Activated CD4-positive, alpha-beta T cell treated with anti-CD3 and anti-CD28 coated beads for 24 hours (primary cell): ENCODE measurements at regions not wholly inside any gene's neighbourhood (a gene's known extent, or its start where the extent isn't known, plus 50 kb on each side); places are given as distances from the start of the nearest gene placed in this dataset.
A peak's percentile ranks its signal among the peaks of the same experiment; 100 is the strongest.

Experiments
- DNase-seq, 2 donors: peaks; one replicate each; pipeline ENCODE4 v3.0.0-alpha.2; 2020; ENCODE audit warnings: low read depth in 2 of 2

DNA sequence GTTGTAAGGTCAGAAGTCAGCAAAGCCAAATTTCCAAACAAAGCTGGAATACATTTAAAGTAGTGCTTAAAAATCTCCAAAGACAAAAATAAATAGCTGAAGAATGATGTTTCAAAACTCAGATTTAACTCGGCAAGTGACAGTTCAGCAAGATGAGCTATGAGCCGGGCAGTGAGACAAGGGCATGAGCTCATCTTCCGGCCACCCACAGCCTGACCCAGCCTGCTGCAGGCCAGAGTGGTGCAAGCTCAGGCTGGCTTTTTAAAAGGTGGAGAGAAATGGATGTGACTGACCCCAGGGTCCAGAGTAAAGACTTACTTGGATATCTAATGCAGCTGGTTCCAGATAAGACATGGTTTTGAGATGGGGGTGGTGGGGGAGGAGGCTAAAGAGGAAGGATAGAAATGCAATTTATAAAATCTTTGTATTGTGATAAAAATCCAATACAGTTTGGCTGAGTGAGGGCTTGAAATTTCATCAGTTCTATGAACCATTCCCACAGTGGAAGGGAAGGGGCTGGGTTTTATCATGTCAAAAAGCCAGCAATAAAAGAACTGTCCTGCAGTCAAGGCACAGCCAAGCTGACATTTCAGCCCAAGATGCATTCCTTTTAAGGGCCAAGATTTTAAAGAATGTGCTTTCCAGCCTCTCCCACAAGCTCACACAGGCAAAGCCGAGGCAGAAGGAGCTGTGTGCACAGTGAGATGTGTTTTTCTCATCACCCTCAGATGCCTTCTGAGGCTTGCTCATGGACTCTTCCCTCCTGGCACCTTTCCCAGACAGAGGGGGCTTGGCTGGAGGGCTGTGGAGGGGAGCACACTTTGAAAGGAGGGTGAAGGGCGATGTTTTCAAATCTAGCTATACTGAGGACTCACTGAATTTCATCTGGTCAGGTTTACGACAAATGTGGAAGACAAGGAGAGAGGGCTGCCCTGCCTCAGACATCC is 97.9 kb upstream of the KLHL29 start:
- no peak for DNase-seq

DNA sequence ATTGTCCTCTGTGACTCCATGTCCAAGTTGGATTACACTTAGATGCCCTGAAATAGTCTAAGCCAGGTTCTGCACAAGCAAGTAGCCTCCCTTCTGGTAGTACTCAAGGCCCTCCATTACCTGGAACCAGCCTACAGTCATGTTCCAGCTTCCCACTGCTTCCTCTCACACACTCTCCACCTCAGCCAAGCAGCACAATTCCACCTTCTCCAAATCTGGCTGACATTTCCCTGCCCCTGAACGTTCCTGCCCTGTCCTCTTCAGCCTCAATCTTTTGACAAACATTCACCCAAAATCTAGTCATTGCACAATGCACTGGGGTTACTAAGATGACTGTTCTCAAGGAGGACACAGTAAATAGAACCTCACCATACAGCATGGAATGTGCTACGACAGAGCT is 95.3 kb upstream of the KLHL29 start:
- DNase-seq = no peak

DNA sequence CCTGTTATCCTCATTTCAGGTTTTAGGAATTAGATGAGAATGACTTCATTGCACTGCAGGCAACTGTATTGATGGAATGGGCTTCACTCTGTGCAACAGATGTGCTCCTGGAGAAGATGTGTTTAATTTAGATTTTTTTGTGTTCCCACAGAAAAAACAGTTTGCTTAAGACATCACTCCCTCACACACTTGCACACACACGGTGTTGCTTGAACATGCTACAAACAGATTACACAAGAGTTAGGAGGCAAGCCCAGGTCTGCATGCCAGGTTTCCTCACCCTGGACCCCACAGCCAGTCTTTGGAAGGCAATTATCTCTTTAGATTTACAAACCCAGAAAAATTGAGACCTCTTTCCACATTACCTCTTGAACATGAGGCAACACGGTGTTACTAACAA is 93.7 kb upstream of the KLHL29 start:
- no peak for DNase-seq

DNA sequence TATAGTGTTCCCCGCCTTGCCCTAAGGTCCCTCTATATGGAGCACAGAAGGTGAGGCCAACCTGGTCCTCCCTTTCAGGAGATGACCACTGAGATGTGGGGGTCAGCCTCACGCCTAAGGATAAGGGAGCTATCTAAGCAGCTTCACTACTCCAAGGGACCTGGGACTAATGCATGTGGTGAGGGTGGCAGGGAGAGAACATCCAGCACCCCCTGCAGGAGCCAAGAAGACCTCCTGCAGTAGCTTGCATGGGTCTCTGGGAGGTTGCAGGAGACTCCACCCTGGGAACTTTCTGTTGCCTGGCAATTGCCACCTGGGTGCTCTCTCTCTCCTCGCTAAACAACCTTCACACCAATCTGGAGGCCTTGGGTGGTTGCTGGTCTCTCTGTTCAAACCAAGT is 93.0 kb upstream of the KLHL29 start:
- DNase-seq = no peak

DNA sequence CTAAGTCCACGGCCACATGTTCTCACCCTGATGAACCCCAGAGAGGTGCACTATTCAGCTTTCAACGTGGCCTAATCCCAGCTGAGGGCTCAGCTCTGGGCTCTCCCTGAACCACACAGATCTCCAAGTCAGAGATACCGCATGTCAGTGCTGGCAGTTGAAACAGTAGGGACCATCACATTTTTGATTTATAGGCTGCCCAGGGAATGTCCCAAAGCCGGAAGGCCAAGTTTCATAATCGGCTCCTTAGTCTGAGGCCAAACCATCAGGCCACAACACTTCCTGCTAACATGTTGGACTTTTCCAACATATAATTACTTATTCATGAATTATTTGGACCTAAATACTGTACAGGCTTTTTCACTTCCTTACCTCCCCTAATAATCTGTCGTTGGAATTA is 91.9 kb upstream of the KLHL29 start:
- DNase-seq = no peak

DNA sequence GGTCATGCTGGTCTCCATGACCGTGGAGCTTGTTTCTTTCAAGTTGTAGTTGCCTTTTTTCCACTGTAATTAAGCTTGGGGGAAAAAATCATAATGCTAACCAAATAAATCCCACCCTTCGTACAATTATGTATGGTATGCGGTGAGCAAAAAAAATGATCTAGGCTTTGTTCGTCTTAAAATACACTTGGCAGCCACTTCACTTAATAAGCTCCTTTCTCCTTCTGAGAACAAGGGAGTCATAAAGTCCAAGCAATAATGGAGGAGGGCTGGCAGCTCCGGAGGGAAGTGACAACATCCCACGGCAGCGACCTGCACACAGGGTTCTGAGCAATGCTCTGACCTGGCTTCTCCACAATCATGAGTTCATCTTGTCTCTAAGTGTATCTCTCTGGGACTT is 91.2 kb upstream of the KLHL29 start:
- no peak for DNase-seq

DNA sequence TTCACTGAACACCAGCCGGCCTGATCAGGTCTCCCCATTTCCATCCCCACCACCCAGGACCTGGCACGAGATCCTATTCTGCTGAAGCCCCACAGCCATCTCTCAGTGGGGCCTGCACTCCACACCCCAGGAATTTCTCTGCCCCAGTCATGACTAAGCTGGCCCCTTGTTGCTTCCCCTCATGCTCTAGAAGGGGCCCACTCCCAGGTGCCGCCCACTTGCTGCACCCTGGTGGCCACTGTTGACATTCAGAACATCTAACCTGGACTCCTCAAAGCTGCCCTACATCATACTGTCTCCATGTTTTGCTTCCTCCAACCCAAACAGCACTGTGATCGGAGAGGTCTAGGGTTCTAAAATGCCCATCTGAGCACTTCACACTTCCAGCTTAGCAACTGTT is 90.7 kb upstream of the KLHL29 start:
- DNase-seq = no peak

DNA sequence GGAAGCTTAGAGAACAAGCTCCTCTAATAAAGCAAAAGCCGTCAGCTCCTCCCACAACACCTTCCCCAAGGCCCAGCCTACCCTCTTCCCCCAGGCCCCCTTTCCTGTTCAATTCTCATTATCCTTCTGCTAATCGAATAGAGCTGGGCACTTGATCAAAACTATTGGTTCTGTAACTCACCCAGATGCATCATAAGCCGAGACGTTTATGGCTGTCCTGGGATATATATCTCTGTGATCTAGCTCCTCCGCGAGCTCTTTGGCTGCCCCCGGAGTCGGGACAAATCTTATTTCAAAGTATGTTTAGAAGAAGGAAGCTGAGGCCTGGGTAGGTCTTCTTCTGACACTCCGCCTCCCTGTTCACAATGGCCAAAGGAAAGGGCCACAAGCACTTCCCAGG is 88.3 kb upstream of the KLHL29 start:
- no peak for DNase-seq

DNA sequence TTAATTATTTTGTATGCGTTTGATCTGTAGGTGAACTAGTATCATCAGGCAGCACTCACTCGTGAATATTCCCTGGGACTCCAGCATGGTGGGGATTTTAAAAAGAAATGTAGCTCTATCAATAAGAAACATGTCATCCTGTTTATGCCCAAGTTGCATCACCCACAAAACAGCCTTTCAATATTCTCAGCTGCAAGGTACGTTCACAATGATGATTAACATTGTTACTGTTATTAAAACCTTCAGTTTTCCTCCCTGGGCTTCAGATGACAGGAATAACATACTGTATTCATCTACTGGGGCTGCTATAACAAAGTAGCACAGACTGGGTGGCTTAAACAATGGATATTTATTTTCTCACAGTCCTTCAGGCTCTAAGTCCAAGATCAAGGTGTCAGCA is 87.9 kb upstream of the KLHL29 start:
- no peak for DNase-seq

DNA sequence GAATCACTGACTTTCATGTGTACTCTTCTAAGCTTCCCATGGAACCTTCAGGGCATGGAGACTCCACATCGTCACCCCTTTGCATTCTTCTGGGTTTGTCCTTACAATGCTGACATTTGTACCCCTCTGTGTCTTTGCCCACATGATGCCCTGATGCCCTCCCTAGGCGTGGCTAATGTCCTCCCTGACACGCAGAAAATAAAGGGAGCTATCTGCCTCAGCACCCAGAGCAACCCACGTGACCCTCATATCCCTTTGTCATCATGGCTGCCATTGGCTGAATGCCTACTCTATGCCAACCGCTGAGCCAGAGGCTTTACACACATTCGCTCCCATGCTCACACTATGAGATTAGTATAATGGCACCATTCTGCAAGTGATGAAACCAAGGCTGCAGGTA is 86.4 kb upstream of the KLHL29 start:
- no peak for DNase-seq

DNA sequence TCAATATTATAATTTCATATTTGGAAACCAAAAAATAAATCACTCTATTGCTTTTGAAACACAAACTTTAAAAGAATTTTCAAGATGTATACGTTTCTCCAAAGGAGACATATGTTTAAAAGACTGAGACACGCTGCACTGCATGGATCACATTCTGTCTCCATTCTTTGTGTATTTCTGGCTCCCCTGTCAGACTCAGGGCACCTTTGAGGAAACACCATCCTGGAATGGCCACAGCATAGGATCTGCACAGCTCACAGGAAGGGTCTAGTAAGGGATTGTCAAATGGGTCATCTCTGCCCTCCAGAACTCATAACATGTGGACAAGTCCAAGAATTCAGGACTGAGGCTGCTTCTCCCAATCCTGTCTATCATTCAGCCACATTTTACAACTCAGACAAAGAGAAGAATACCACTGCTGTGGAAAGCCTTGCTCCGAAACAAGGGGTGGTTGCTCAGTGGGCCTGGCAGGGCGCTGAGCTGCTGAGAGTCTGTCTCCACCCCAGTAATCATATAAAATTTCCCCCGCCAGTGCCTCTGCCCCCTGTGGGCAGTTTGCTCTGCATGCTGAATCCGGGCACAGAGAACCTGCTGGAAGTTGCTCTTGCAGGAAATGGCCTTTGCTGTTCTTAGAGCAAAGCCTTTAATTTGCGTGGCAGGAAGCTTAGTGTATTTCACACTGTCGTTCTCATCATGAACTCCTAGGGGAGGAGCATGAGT is 85.3 kb upstream of the KLHL29 start:
- DNase-seq = no peak

DNA sequence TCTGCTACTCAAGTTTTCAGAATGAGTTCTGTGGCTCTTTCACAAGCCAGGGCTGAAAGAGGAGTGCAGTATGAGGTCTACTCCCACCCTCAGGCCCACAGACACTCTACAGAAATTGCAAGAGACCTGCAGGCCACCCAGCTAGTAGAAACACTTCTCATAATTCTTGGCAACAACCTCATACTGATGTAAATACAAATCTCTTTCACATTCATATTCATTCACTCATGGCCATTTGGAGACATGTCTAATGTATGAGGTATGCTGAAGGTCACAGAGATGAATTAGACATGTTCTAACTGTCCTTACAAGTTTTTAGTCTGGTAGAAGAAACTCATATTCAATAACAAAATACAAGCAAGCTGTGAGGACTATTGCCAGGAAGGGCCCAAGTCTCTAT is 83.8 kb upstream of the KLHL29 start:
- no peak for DNase-seq

DNA sequence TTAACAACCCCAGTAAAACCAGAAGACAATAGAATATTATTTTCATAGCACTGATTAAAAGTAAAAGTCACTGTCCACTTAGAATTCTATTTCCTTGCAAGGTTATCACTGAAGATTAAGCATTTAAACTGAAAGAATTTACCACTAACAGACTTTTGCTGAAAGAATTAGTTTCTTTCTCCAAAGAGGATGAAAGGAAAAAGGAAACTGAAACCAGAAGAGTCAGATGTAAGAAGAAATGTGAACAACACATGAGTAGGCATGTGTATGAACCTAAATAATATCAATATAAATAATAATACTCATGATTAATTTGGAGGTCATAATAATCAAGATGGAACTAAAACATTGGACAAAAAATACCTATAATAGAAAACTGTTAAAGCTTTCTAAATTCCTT is 82.4 kb upstream of the KLHL29 start:
- no peak for DNase-seq

DNA sequence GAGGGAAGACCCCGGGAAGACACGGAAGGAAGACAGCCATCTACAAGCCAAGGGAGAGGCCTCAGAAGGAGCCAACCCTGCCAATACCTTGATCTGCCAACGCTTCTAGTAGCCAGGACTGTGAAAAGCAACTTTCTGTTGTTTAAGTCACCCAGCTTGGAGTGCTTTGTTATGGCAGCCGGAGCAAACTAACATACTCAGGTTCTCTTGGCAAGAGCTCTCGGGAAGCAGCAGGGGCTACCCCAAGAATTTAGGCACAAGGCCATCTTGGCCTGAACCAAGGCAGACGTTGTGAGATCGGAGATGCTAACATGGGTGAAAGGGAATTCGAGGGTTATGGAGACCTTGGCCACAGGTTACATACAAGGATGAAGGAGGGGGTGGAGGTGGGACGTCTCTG is 78.6 kb upstream of the KLHL29 start:
- no peak for DNase-seq

DNA sequence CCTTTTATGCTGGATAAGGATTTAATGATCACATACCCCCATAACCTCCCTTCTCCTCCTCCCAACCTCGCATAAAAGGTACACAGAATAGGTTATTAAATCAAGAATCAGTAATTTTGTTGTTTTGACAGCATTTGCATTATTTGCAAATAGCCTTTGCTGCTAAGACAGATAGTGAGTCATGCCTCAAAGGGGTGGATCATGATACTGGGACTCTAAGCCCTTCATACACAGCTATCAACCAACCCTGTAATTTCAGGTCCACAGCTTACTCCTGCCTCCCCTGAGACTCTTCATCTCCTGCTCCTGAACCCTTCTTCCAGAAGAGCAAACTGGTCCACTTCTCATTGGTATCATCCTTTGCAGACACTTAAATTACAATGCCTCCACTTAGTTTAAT is 73.8 kb upstream of the KLHL29 start:
- no peak for DNase-seq

DNA sequence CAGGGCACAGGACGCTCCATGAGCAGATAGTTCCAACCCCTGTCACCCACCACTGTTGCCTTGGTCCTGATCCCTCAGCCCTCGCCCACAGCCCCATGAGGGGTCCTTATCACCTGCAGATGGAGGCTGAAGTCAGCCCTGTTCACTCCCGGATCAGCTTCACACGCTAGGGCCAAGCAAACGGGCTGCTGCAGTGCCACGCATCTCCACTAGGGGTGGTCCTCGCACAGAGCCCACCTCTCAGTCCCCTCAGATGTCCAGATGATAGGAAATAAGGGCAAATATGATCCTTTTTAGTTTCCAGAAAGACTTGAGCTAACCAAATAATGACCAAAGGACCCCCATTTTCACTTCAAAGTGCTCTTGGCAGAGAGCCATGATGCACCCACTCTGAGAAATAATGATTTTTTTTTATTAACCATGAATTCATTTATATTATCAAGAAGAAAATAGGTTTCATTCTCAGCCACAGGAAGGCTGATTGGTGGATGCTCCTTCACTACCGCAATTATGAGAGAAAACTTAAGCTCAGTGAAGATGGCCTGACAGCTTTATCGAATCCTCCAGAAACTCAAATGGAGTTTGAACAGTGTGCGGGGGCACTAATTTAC is 71.9 kb upstream of the KLHL29 start:
- DNase-seq = peak in 1 of 2 donors; percentile 10

DNA sequence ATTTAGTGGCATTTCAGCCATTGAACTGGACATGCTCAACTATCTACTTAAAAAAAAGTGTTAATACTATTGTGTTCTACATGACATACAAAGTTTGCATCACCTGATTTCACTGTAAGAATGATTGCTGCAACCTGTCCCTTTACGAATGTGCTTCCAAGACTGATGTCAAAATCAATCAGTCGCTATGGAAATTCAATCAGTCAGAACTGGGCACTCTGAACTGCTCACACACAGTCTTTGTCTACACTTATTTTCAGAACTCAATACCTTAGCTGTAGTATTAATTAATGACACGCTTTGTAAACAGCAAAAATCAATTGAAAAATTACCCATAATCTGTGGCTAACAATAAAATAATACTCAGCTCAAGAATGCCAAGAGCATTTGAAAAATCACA is 70.3 kb upstream of the KLHL29 start:
- no peak for DNase-seq

DNA sequence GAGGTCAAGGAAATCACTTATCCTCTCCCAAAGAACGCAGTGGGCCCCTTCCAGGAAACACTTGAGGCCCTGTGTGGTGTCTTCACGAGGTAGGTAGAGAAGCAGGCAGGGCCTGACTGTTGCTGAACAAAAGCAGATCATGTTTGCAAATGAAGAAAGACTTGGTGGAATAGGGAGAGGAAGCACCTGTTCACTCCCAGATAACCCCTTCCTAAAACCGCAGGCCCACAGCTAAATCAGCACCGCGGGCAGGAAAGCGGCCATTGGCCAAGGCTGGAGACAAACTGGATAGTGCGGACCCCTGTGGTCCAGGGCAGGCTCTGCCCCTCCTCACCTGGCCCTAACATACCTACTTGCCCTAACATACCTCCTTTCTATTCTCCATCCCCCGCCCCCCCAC is 64.9 kb upstream of the KLHL29 start:
- no peak for DNase-seq

DNA sequence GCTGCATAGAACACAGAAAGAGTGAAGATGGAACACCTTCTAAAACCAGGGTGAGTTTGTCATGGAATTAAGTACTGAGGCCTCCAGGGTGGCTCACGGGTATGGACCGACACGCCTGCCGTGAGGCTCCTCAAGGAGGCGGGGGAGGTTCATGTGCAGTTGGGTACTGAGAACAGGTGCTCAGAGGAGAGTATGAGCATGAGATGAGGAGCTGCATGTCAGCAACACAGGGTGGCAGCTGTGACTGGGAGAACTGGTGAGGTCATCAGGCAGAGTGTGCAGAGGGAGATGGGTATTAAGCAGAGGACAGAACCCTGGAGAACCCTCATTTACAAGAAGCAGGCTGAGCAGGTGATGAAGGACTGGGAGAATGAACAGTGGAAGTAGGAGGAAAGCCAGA is 63.2 kb upstream of the KLHL29 start:
- no peak for DNase-seq

DNA sequence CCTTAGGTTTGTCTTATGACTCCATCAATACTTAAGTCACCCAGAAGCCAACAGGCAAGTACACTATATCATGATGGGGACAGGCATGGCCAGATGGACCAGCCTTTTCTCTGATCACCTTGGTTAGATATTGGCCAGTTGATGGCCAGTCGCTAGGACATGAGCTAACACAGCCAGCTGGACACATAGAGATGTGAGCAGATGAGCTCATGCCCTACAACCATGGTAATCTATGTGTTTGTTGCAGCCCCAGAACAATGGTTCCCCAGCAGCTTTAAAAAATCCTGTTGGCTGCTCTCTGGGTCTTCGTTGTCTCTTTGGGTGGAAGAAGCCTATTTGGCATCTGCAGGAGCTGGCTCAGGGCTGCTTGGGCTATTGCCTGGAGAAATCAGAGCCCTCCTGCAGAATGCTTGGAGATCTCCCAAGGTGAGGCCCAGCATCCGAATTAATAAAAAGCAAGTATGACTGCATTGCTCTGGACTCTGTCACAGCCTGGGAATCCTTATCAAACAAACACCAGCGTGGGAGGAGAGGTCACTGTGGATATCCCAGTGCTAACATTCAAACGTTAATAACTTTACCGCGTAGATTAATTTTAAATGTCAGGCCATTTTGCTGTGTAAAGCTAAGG is 62.3 kb upstream of the KLHL29 start:
- DNase-seq = no peak

DNA sequence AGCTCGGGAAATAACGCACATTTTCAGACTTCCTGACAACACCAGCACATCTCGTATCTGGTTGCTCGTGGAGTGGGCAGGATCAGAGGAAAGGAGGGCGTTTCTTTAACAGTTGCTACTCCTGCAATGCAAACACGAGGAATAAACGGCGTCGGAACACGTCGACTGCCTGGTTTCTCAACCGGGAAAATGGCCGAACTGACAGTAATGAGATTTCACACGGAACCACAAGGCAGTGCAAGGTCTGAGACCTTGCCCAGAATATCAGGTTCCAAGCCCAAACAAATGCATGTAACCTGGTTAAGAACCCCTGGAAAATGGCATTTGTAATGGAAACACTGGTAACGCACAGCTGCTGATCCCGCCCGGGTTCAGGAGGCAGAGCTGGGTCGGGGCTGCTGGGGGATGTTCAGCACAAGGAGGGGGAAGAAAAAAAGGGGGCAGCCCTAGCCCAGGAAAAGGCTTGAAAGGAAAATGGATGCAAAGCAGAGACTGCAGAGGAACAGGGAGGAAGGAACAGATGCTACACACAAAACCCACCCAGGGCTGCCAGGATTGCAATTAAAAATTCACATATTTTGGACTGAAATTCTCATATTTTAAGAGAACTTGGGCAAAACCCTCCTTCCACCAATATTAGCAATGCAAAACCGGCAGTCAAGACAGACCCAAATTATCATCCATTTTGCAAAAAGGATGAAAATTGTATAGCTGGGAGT is 61.6 kb upstream of the KLHL29 start:
- DNase-seq = no peak
